ENCODE measurements at regions not wholly inside any gene's neighbourhood (a gene's known extent, or its start where the extent isn't known, plus 50 kb on each side); places are given as distances from the start of the nearest gene placed in this dataset.

- no peak for TF ChIP-seq POLR2AphosphoS5 (IDR thresholded peaks at IDR 0.05)
- TF ChIP-seq CTCF (IDR thresholded peaks at IDR 0.05): no peak
These were observed 739.6 kb upstream of the TBX3 start for GRCh38 chr12:115423546-115423987.
